ENCODE measurements at regions not wholly inside any gene's neighbourhood (a gene's known extent, or its start where the extent isn't known, plus 50 kb on each side); places are given as distances from the start of the nearest gene placed in this dataset.

DNA sequence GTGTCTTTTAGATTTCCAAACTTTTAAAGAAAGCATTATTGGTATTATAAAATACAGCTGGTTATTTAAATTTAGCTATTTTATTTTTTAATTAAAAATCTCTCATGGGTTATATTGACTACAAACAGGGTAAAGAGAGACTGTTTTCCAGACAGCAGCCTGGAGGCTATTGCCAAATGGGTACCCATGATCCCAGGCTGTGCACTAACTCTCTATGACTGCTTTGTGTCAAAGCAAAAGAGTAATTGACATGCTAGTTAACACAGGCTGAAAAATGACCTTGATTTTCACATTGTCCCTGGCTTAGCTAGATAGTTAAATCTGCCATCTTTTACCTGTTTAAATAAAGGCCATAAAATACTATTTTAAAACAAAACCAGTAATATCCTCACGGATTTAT is 589.7 kb downstream of the ANXA1 start:
- TF ChIP-seq, protein P1, sequence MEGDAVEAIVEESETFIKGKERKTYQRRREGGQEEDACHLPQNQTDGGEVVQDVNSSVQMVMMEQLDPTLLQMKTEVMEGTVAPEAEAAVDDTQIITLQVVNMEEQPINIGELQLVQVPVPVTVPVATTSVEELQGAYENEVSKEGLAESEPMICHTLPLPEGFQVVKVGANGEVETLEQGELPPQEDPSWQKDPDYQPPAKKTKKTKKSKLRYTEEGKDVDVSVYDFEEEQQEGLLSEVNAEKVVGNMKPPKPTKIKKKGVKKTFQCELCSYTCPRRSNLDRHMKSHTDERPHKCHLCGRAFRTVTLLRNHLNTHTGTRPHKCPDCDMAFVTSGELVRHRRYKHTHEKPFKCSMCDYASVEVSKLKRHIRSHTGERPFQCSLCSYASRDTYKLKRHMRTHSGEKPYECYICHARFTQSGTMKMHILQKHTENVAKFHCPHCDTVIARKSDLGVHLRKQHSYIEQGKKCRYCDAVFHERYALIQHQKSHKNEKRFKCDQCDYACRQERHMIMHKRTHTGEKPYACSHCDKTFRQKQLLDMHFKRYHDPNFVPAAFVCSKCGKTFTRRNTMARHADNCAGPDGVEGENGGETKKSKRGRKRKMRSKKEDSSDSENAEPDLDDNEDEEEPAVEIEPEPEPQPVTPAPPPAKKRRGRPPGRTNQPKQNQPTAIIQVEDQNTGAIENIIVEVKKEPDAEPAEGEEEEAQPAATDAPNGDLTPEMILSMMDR (conservative IDR thresholded peaks at IDR 0.05): no peak
- TF ChIP-seq ZFX (IDR thresholded peaks at IDR 0.05): no peak

DNA sequence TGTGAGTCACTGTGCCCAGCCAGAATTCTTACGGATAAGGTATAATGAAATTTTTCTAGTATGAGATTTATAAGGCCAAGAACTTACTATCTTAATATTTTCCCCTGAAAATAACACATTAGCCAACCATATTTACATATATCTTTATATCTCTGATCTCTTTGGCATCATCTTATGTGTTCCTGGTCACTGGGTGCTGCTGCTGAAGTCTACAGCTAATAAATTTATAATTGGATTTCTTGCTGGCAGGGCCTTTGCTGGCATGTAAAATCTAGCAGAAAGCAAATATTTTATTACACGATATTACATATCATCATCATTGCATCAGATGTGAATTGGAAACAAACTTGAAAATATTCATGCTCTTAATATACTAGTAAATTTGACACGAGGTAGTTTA is 590.7 kb downstream of the ANXA1 start:
- peak overlapping the region; percentile 29; the same call in 1 of the 2 replicates for H3K27ac ChIP-seq
- TF ChIP-seq, protein P1 (conservative IDR thresholded peaks at IDR 0.05): no peak
- TF ChIP-seq ZFX (IDR thresholded peaks at IDR 0.05): no peak

More for the DNA sequence above, 589.7 kb downstream of the ANXA1 start:
- no peak overlapping the region for H3K27ac ChIP-seq

DNA sequence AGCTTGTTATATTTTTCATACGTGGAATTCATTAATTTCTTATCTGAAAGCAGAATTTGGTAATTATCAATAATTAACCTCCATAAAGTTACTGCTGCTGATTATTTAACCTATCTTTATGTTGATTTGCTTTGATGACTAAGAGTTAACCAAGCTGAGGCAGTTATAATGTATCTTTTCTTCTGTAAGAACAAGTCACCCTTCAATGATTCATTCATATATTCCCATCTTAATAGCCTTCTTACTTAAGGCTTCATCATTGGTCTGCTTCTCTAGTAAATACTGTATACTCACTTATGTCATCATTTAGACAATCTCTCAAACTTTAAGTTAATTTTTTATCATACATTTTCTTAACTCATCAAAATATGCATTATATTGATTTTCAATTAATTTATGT is 592.2 kb downstream of the ANXA1 start:
- no peak overlapping the region for H3K27ac ChIP-seq
- TF ChIP-seq ZFX (IDR thresholded peaks at IDR 0.05): no peak
- TF ChIP-seq, protein P1 (conservative IDR thresholded peaks at IDR 0.05): no peak

DNA sequence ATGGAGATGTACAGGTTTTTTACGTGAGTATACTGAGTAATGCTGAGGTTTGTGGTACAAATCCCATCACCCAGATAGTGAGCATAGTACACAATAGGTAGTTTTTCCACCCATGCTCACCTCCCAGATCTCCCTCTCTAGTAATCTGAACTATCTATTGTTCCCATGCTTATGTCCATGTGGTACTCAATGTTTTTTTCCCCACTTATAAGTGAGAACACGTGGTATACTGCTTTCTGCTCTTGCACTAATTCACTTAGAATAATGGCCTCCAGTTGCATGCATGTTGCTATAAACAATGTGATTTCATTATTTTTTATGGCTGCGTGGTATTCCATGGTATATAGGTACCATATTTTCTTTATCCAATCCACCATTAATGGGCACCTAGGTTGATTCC is 593.9 kb downstream of the ANXA1 start:
- H3K27ac ChIP-seq: no peak overlapping the region
- TF ChIP-seq, protein P1 (conservative IDR thresholded peaks at IDR 0.05): no peak
- TF ChIP-seq ZFX (IDR thresholded peaks at IDR 0.05): no peak

DNA sequence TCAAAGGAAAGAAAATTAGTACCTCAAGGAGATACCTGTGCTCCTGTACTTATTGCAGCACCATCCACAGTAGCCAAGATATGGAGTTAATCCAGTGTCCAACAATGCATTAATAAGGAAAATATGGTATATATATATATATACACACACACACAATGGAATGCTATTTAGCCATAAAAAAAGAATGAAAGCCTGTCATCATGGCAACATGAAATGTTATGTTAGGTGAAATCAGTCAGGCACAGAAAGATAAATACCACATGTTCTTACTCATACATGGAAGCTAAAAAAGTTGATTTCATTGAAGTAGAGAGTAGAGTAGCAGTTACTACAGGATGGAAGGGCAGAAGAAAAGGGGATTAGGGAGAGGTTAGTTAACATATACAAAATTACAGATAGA is 601.5 kb downstream of the ANXA1 start:
- H3K27ac ChIP-seq: no peak overlapping the region
- TF ChIP-seq ZFX (IDR thresholded peaks at IDR 0.05): no peak
- TF ChIP-seq, protein P1 (conservative IDR thresholded peaks at IDR 0.05): no peak

DNA sequence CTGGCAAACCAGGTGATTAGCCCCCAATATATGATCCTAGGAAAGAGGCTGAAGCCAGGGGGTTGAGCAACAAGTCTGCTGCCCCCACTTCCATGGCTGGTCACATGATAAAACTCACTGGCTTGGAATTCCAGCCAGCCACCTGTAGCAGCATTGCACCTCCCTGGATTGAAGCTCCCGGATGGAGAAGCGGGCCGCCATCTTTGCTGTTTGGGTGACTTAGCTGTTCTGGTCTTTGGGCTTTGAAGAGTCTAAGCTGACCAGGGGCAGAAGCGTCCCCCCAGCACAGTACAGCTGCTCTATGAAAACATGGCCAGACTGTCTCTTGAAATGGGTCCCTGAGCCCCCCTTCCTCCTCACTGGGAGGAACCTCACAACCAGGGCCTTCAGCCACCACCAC is 610.2 kb downstream of the ANXA1 start:
- no peak overlapping the region for H3K27ac ChIP-seq
- TF ChIP-seq, protein P1 (conservative IDR thresholded peaks at IDR 0.05): no peak
- TF ChIP-seq ZFX (IDR thresholded peaks at IDR 0.05): no peak

DNA sequence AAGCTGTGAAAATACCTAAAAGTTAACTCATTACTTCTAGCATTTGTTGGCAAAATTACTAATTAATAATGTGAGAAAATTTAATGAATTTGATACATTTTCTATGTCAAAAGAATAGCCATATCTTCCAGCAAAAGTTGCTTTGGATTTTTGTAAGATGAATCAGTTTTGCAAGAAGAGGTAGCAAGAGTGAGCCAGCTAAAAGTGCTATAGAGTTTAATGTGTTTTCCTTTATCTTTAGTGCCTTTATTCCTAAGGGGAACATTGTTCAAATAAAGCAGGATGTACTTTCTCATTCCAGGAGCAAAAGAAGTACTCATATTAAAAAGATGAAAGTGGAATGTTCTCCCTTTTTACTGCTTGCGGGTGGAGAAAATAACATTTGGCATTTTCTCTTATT is 622.2 kb downstream of the ANXA1 start:
- no peak overlapping the region for H3K27ac ChIP-seq
- TF ChIP-seq, protein P1 (conservative IDR thresholded peaks at IDR 0.05): no peak
- no peak for TF ChIP-seq ZFX (IDR thresholded peaks at IDR 0.05)

Measured in C4-2B (cell line).